Panc1 (cell line): ENCODE measurements at regions not wholly inside any gene's neighbourhood (a gene's known extent, or its start where the extent isn't known, plus 50 kb on each side); places are given as distances from the start of the nearest gene placed in this dataset.

Experiments
- ATAC-seq: fragments of 200-7000 bp; cut with Tn5 transposase; 2 replicates; pipeline ENCODE4 v1.9.1; 2020; ENCODE audit warnings: mild to moderate bottlenecking, moderate library complexity
- BruUV-seq: library from RNA; stranded (reverse); fragments of 400-500 nt; replicated peaks from 2 replicates; lab custom pipeline; 2021; lab: Mats Ljungman, UMichigan
- CTCF ChIA-PET: fragments of 300-600 bp; sonication (Branson Sonifier 250); formaldehyde crosslinking; loops from one replicate; lab custom pipeline; 2022; ENCODE audit warnings: antibody characterized with exemption; lab: Charles Lee
- POLR2A ChIA-PET: fragments of 300-600 bp; sonication (Branson Sonifier 250); formaldehyde crosslinking; loops from one replicate; lab custom pipeline; 2022; ENCODE audit warnings: antibody characterized with exemption; lab: Charles Lee
- DNase-seq: peaks from one replicate; pipeline ENCODE4 v3.0.0-alpha.2; 2010; ENCODE audit warnings: low read depth, low spot score
- H3K27ac ChIP-seq: 2 replicates; pipeline ENCODE4 v1.5.1; 2011; ENCODE audit warnings: mild to moderate bottlenecking, low read length, inconsistent platforms
- H3K27me3 ChIP-seq: fragments of 200-500 bp; sonication (Bioruptor generic); 2 replicates; pipeline ENCODE4 v1.6.0; 2014; ENCODE audit warnings: low read length, inconsistent platforms; ENCODE audit not compliant: control insufficient read depth, insufficient read depth
- H3K36me3 ChIP-seq: fragments of 200-500 bp; sonication (Bioruptor generic); 2 replicates; pipeline ENCODE4 v1.5.1; 2014; ENCODE audit warnings: inconsistent platforms, mild to moderate bottlenecking, low read length, moderate library complexity; ENCODE audit not compliant: control insufficient read depth, insufficient read depth
- H3K4me1 ChIP-seq: 2 replicates; pipeline ENCODE4 v1.5.1; 2011; ENCODE audit warnings: inconsistent platforms, mild to moderate bottlenecking, low read length, moderate library complexity; ENCODE audit not compliant: control insufficient read depth, insufficient read depth
- H3K4me3 ChIP-seq, 2 experiments: 2 replicates each; pipeline ENCODE4 v1.5.1; 2011 to 2012; ENCODE audit warnings: low read depth in 2 of 2, low read length in 2 of 2, mild to moderate bottlenecking in 2 of 2, inconsistent platforms in 1 of 2, moderate library complexity in 1 of 2
- H3K9me3 ChIP-seq: fragments of 200-500 bp; sonication (Bioruptor generic); 2 replicates; pipeline ENCODE4 v1.5.1; 2014; ENCODE audit warnings: low read depth, mild to moderate bottlenecking, inconsistent platforms, low read length, moderate library complexity; ENCODE audit not compliant: control insufficient read depth, insufficient read depth
- CTCF ChIP-seq: fragments of 450-650 bp; IDR thresholded peaks from 2 replicates; pipeline ENCODE4 v1.5.1; 2017; ENCODE audit warnings: mild to moderate bottlenecking
- POLR2AphosphoS5 ChIP-seq: IDR thresholded peaks from 2 replicates; pipeline ENCODE4 v1.6.1; 2012; ENCODE audit warnings: mild to moderate bottlenecking, low read depth, low read length, moderate library complexity
- REST ChIP-seq, 2 experiments: IDR thresholded peaks; 2 replicates each; pipeline ENCODE4 v1.6.1; 2011 to 2012; ENCODE audit warnings: low read depth in 2 of 2, control low read depth in 1 of 2, low read length in 1 of 2, mild to moderate bottlenecking in 1 of 2, moderate library complexity in 1 of 2; ENCODE audit not compliant: insufficient read depth in 1 of 2
- SIN3A ChIP-seq: IDR thresholded peaks from 2 replicates; pipeline ENCODE4 v1.6.1; 2012; ENCODE audit warnings: low read depth, mild to moderate bottlenecking, low read length, moderate library complexity, borderline replicate concordance; ENCODE audit not compliant: insufficient read depth
- TCF7L2 ChIP-seq: IDR thresholded peaks from 2 replicates; pipeline ENCODE4 v1.6.1; 2011; ENCODE audit warnings: mild to moderate bottlenecking, low read depth, low read length, inconsistent platforms
- in situ Hi-C: cut with HindIII; loops from 2 replicates; pipeline ENCODE4 v1.10.0; 2016; ENCODE audit warnings: low sequenced_read_pairs, low pct_unique_long_range_greater_than_20kb
- intact Hi-C: fragments of 100-400 bp; cut with micrococcal nuclease; formaldehyde crosslinking; loops from one replicate; pipeline ENCODE4 v1.10.0; 2022; ENCODE audit not compliant: unreplicated experiment

- no peaks in the 10 kb centered on the region for H3K4me1 ChIP-seq
- in situ Hi-C loops, result no loop called here
- TF ChIP-seq POLR2AphosphoS5 (no peak), TCF7L2 (no peak), SIN3A (no peak), REST (IDR thresholded peaks at IDR 0.05; ENCODE audit: insufficient read depth in 1 of 2, low read depth in 2 of 2, low read length in 1 of 2) (no peak), CTCF (no peak)
- H3K4me3 ChIP-seq, result no peak overlapping the region
- intact Hi-C loops, result no loop called here
- ChIA-PET CTCF (no interaction called here), POLR2A (no interaction called here)
- H3K36me3 ChIP-seq, result no peaks in the 10 kb centered on the region
- no peak overlapping the region for H3K27ac ChIP-seq
- no peak for ATAC-seq
- H3K27me3 ChIP-seq, result no peaks in the 10 kb centered on the region
- BruUV-seq, result no TSS peak
- H3K9me3 ChIP-seq, result no peaks in the 10 kb centered on the region
- DNase-seq, result no peak
Measured at GRCh38 chr5:28788954-28789353, 1750.6 kb upstream of the CDH9 start.

- BruUV-seq, result no TSS peak
- intact Hi-C loops, result no loop called here
Measured at GRCh38 chr5:28780083-28780692, 1741.8 kb upstream of the CDH9 start.

More at GRCh38 chr5:28780083-28780692, 1741.8 kb upstream of the CDH9 start:
- no peaks in the 10 kb centered on the region for H3K4me1 ChIP-seq
- no peak for ATAC-seq
- TF ChIP-seq POLR2AphosphoS5, result no peak
- TF ChIP-seq TCF7L2, result no peak
- TF ChIP-seq CTCF, result no peak
- no peak for TF ChIP-seq SIN3A
- TF ChIP-seq REST (IDR thresholded peaks at IDR 0.05; ENCODE audit: insufficient read depth in 1 of 2, low read depth in 2 of 2, low read length in 1 of 2), result no peak
- H3K27me3 ChIP-seq, result no peaks in the 10 kb centered on the region
- H3K4me3 ChIP-seq, result no peak overlapping the region
- ChIA-PET POLR2A (no interaction called here), CTCF (no interaction called here)
- no peak for DNase-seq
- no peaks in the 10 kb centered on the region for H3K9me3 ChIP-seq
- in situ Hi-C loops, result no loop called here
- H3K36me3 ChIP-seq, result no peaks in the 10 kb centered on the region
- H3K27ac ChIP-seq, result no peak overlapping the region
